PC-3 (cell line): ENCODE measurements at regions not wholly inside any gene's neighbourhood (a gene's known extent, or its start where the extent isn't known, plus 50 kb on each side); places are given as distances from the start of the nearest gene placed in this dataset.
A peak's percentile ranks its signal among the peaks of the same experiment; 100 is the strongest.

Source experiments
- ATAC-seq: fragments of 200-7000 bp; cut with Tn5 transposase; 2 replicates; pipeline ENCODE4 v1.9.1; 2020; ENCODE audit warnings: mild to moderate bottlenecking, moderate library complexity
- BruUV-seq: library from RNA; stranded (reverse); fragments of 400-500 nt; replicated peaks from 2 replicates; lab custom pipeline; 2021; lab: Mats Ljungman, UMichigan
- CTCF ChIA-PET: fragments of 300-600 bp; sonication (Branson Sonifier 250); formaldehyde crosslinking; loops from one replicate; lab custom pipeline; 2022; ENCODE audit warnings: antibody characterized with exemption; lab: Charles Lee
- POLR2A ChIA-PET: fragments of 300-600 bp; sonication (Branson Sonifier 250); formaldehyde crosslinking; loops from one replicate; lab custom pipeline; 2022; ENCODE audit warnings: antibody characterized with exemption; ENCODE audit not compliant: unreplicated experiment; lab: Charles Lee
- DNase-seq: peaks from one replicate; pipeline ENCODE4 v3.0.0-alpha.2; 2015
- H2AFZ ChIP-seq: fragments of 300-600 bp; sonication (generic); 2 replicates; pipeline ENCODE4 v1.6.0; 2016; ENCODE audit warnings: antibody characterized with exemption, low read length
- H3F3A ChIP-seq: fragments of 300-600 bp; sonication (generic); one replicate; pipeline ENCODE4 v1.6.0; 2017; ENCODE audit warnings: antibody characterized with exemption, low read length, control low read depth, mild to moderate bottlenecking; ENCODE audit not compliant: unreplicated experiment
- H3K27ac ChIP-seq: fragments of 300-600 bp; sonication (generic); 2 replicates; pipeline ENCODE4 v1.5.1; 2016; ENCODE audit warnings: mild to moderate bottlenecking, low read length
- H3K27me3 ChIP-seq: fragments of 300-600 bp; sonication (generic); 2 replicates; pipeline ENCODE4 v1.6.1; 2016; ENCODE audit warnings: low read length, mixed read lengths
- H3K36me3 ChIP-seq: fragments of 300-600 bp; sonication (generic); 2 replicates; pipeline ENCODE4 v1.6.1; 2016; ENCODE audit warnings: low read depth, mixed run types, low read length, mixed read lengths
- H3K4me1 ChIP-seq: fragments of 300-600 bp; sonication (generic); 2 replicates; pipeline ENCODE4 v1.5.1; 2016; ENCODE audit warnings: low read length; ENCODE audit not compliant: insufficient read depth
- H3K4me2 ChIP-seq: fragments of 300-600 bp; sonication (generic); 2 replicates; pipeline ENCODE4 v1.6.0; 2016; ENCODE audit warnings: low read length
- H3K4me3 ChIP-seq: fragments of 300-600 bp; sonication (generic); 2 replicates; pipeline ENCODE4 v1.5.1; 2016; ENCODE audit warnings: mild to moderate bottlenecking, low read length, mixed read lengths
- H3K79me2 ChIP-seq: fragments of 300-600 bp; sonication (generic); 2 replicates; pipeline ENCODE4 v1.6.1; 2017; ENCODE audit warnings: low read length, mixed read lengths
- H3K9ac ChIP-seq: fragments of 300-600 bp; sonication (generic); 2 replicates; pipeline ENCODE4 v1.6.0; 2016; ENCODE audit warnings: mild to moderate bottlenecking, low read length
- H3K9me2 ChIP-seq: fragments of 300-600 bp; sonication (generic); replicated peaks from 2 replicates; pipeline ENCODE4 v1.6.1; 2016; ENCODE audit warnings: mixed run types, low read length, mixed read lengths
- H3K9me3 ChIP-seq: fragments of 300-600 bp; sonication (generic); 2 replicates; pipeline ENCODE4 v1.6.1; 2016; ENCODE audit warnings: low read length, mixed read lengths
- H4K20me1 ChIP-seq: fragments of 300-600 bp; sonication (generic); 2 replicates; pipeline ENCODE4 v1.6.1; 2016; ENCODE audit warnings: low read length, mixed read lengths
- EZH2 ChIP-seq: fragments of 300-600 bp; sonication (generic); IDR thresholded peaks from one replicate; pipeline ENCODE4 v1.6.1; 2017; ENCODE audit warnings: antibody characterized with exemption, mild to moderate bottlenecking, low read length; ENCODE audit not compliant: unreplicated experiment
- EZH2phosphoT487 ChIP-seq: fragments of 300-600 bp; sonication (generic); IDR thresholded peaks from 2 replicates; pipeline ENCODE4 v1.6.1; 2018; ENCODE audit warnings: mild to moderate bottlenecking, antibody characterized with exemption, low read length, borderline replicate concordance
- intact Hi-C: fragments of 100-400 bp; cut with micrococcal nuclease; formaldehyde crosslinking; loops from 2 replicates; pipeline ENCODE4 v1.9.0; 2023
- TF ChIP-seq, protein P1 (sequence below): fragments of 300-600 bp; sonication (generic); conservative IDR thresholded peaks from 2 replicates; pipeline ENCODE4 v1.5.1; 2017; ENCODE audit warnings: antibody characterized with exemption, low read depth, mild to moderate bottlenecking, low read length

DNA sequence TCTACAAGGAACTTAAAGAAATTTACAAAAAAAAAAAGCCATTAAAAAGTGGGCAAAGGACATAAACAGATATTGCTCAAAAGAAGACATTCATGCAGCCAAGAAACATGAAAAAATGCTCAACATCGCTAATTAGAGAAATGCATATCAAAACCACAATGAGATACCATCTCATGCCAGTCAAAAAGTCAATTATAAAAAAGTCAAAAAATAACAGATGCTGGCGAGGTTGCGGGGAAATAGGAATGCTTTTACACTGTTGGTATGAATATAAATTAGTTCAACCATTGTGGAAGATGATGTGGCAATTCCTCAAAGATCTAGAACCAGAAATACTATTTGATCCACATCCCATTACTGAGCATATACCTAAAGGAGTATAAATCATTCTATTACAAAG, 411.9 kb upstream of the MARCKS start:
- H3K4me1 ChIP-seq = peaks cover 12% of the 10 kb centered on the region
- H3K79me2 ChIP-seq = no peaks in the 10 kb centered on the region
- H3K9me3 ChIP-seq = no peaks in the 10 kb centered on the region
- TF ChIP-seq, protein P1, sequence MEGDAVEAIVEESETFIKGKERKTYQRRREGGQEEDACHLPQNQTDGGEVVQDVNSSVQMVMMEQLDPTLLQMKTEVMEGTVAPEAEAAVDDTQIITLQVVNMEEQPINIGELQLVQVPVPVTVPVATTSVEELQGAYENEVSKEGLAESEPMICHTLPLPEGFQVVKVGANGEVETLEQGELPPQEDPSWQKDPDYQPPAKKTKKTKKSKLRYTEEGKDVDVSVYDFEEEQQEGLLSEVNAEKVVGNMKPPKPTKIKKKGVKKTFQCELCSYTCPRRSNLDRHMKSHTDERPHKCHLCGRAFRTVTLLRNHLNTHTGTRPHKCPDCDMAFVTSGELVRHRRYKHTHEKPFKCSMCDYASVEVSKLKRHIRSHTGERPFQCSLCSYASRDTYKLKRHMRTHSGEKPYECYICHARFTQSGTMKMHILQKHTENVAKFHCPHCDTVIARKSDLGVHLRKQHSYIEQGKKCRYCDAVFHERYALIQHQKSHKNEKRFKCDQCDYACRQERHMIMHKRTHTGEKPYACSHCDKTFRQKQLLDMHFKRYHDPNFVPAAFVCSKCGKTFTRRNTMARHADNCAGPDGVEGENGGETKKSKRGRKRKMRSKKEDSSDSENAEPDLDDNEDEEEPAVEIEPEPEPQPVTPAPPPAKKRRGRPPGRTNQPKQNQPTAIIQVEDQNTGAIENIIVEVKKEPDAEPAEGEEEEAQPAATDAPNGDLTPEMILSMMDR = no peak
- TF ChIP-seq EZH2phosphoT487 (no peak), EZH2 (no peak)
- H3K4me3 ChIP-seq = no peak overlapping the region
- H3K36me3 ChIP-seq = no peaks in the 10 kb centered on the region
- no peaks in the 10 kb centered on the region for H4K20me1 ChIP-seq
- no peak overlapping the region for H3K4me2 ChIP-seq
- no TSS peak for BruUV-seq
- H3K9me2 ChIP-seq = no peaks in the 10 kb centered on the region
- ChIA-PET CTCF (no interaction called here), POLR2A (no interaction called here)
- no peak for DNase-seq
- H3F3A ChIP-seq = no peaks in the 10 kb centered on the region
- ATAC-seq = no peak
- H2AFZ ChIP-seq = no peak overlapping the region
- no peak overlapping the region for H3K9ac ChIP-seq
- no peaks in the 10 kb centered on the region for H3K27me3 ChIP-seq
- no peak overlapping the region for H3K27ac ChIP-seq
- intact Hi-C loops = no loop called here

DNA sequence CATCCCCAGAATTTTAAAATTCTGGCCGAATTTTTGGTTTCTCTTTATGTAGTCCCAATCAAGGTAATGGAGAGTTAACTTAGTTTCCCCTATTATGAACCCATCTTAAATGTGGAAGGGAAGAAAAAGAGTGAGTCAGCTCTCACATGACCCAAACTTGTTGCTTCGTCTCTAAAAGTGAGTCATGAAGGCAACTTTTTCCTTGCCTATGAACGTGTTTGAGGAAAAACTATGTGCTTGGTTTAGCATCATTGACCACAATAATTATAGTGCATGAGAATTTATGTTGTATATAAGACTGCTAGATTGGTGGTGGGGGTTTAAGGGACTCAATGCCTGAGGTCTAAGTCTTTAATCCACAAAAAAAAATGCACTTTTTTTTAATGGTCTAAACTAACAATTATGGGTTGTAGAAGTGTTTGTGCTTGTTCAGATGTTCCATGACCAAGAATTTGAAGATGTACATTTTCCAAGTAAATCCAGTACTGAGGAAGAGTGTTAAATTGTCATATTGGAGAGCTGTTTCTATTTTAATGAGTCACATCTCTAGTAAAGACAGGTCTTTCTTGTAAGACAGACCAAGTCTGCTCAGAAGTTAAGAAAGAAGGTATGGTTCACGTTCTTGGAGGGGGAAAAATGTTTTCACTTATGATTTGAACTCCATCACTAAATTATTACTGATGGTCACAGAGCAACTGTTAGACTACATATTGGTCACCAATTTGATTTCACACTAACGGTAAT, 409.9 kb upstream of the MARCKS start:
- Histone ChIP-seq H3K36me3 (no peaks in the 10 kb centered on the region), H2AFZ (no peak overlapping the region), H3K27me3 (no peaks in the 10 kb centered on the region), H3F3A (no peaks in the 10 kb centered on the region), H3K9me2 (no peaks in the 10 kb centered on the region), H3K27ac (no peak overlapping the region), H3K4me2 (no peak overlapping the region), H3K79me2 (no peaks in the 10 kb centered on the region), H3K9me3 (no peaks in the 10 kb centered on the region), H3K4me3 (no peak overlapping the region), H3K9ac (no peak overlapping the region), H4K20me1 (no peaks in the 10 kb centered on the region), H3K4me1 (peaks cover 12% of the 10 kb centered on the region)
- DNase-seq (peak; percentile 75), ATAC-seq (no peak)
- no TSS peak for BruUV-seq
- intact Hi-C loops = no loop called here
- ChIA-PET POLR2A (no interaction called here), CTCF (no interaction called here)
- TF ChIP-seq, protein P1 = no peak
- TF ChIP-seq EZH2 = no peak
- no peak for TF ChIP-seq EZH2phosphoT487

DNA sequence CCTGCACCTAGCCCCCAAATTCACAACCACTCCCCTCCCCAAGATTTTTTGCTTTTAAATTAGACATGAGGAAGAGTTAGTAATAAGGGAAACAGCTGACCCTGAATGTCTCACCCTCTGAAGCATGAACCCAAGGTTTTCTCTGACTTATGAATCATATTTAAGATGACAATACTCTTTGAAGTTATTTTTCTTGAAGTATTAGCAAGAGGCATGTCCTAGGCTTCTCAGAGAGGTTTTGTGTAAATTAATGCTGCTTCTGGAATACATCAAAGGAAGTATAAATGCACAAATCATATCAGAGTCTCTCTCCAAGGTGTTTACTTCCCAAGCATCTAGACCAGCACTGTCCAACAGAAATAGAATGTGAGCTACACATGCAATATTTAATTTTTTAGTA, 408.1 kb upstream of the MARCKS start:
- ChIA-PET CTCF (no interaction called here), POLR2A (no interaction called here)
- no peak for ATAC-seq
- intact Hi-C loops = no loop called here
- Histone ChIP-seq H2AFZ (no peak overlapping the region), H3K4me1 (peaks cover 12% of the 10 kb centered on the region), H3K4me2 (no peak overlapping the region), H3K79me2 (no peaks in the 10 kb centered on the region), H3K36me3 (no peaks in the 10 kb centered on the region), H3F3A (no peaks in the 10 kb centered on the region), H3K9me3 (no peaks in the 10 kb centered on the region), H4K20me1 (no peaks in the 10 kb centered on the region), H3K27ac (no peak overlapping the region), H3K27me3 (no peaks in the 10 kb centered on the region), H3K9ac (no peak overlapping the region), H3K9me2 (no peaks in the 10 kb centered on the region), H3K4me3 (no peak overlapping the region)
- TF ChIP-seq, protein P1 = no peak
- no peak for TF ChIP-seq EZH2phosphoT487
- TF ChIP-seq EZH2 = no peak
- BruUV-seq = no TSS peak
- peak; percentile 26 for DNase-seq
